NB4 (cell line): ENCODE measurements at regions not wholly inside any gene's neighbourhood (a gene's known extent, or its start where the extent isn't known, plus 50 kb on each side); places are given as distances from the start of the nearest gene placed in this dataset.

Experiments used
- CTCF ChIP-seq: IDR thresholded peaks from one replicate; pipeline ENCODE4 v1.5.1; 2012; ENCODE audit warnings: low read depth, low read length
- MAX ChIP-seq: IDR thresholded peaks from 2 replicates; pipeline ENCODE4 v1.6.1; 2011; ENCODE audit warnings: low read depth, low read length

DNA sequence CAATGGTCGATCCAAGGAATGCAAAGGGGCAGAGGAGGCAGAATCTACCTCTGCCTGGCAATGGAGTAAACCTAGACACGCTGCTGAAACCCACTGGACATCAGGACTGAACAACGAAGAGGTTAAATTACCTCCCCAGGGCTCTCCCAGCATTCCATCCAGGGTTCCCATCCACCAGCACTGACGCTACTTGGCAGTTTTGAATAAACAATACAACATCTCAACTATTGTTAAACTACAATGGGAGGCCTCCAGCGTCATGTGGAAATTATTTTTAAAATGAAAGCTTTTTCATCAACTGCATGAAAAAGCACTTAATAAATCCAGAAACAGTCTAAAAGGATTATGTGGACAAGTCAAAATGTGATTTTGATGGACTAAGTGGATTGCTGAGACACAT lies 96.8 kb upstream of the NHSL1 start:
- TF ChIP-seq CTCF = no peak
- no peak for TF ChIP-seq MAX
